Ishikawa (cell line): ENCODE measurements at regions not wholly inside any gene's neighbourhood (a gene's known extent, or its start where the extent isn't known, plus 50 kb on each side); places are given as distances from the start of the nearest gene placed in this dataset.

ENCODE experiments used
- CEBPB ChIP-seq: IDR thresholded peaks from 2 replicates; pipeline ENCODE4 v1.6.1; 2012
- CREB1 ChIP-seq: IDR thresholded peaks from 2 replicates; pipeline ENCODE4 v1.6.1; 2012; ENCODE audit warnings: low read depth
- EGR1 ChIP-seq: IDR thresholded peaks from 2 replicates; pipeline ENCODE4 v1.6.1; 2012
- EP300 ChIP-seq: IDR thresholded peaks from 2 replicates; pipeline ENCODE4 v1.6.1; 2012; ENCODE audit warnings: borderline replicate concordance
- FOXM1 ChIP-seq: IDR thresholded peaks from 2 replicates; pipeline ENCODE4 v1.6.1; 2012; ENCODE audit warnings: low read depth, borderline replicate concordance
- MAX ChIP-seq: IDR thresholded peaks from 2 replicates; pipeline ENCODE4 v1.6.1; 2012
- NFIC ChIP-seq: IDR thresholded peaks from 2 replicates; pipeline ENCODE4 v1.6.1; 2012
- RAD21 ChIP-seq: IDR thresholded peaks from 2 replicates; pipeline ENCODE4 v1.6.1; 2012; ENCODE audit warnings: low read depth
- TAF1 ChIP-seq: IDR thresholded peaks from 2 replicates; pipeline ENCODE4 v1.6.1; 2012; ENCODE audit warnings: low read depth, mild to moderate bottlenecking
- TCF12 ChIP-seq: IDR thresholded peaks from 2 replicates; pipeline ENCODE4 v1.6.1; 2012; ENCODE audit warnings: low read depth
- TEAD4 ChIP-seq: IDR thresholded peaks from 2 replicates; pipeline ENCODE4 v1.6.1; 2012
- USF1 ChIP-seq: IDR thresholded peaks from 2 replicates; pipeline ENCODE4 v1.6.1; 2012
- YY1 ChIP-seq: IDR thresholded peaks from 2 replicates; pipeline ENCODE4 v1.6.1; 2012; ENCODE audit warnings: low read depth
- ZBTB7A ChIP-seq: IDR thresholded peaks from 2 replicates; pipeline ENCODE4 v1.6.1; 2012; ENCODE audit warnings: low read depth
- TF ChIP-seq, protein P1 (sequence below): IDR thresholded peaks from 2 replicates; pipeline ENCODE4 v1.6.1; 2012; ENCODE audit warnings: low read depth, mild to moderate bottlenecking

GRCh38 chr5:50963971-50964745 lies 297.7 kb downstream of the PARP8 start:
- TF ChIP-seq ZBTB7A (no peak), RAD21 (no peak), CEBPB (no peak), TAF1 (no peak), CREB1 (no peak), EGR1 (no peak), TCF12 (no peak), YY1 (no peak), NFIC (no peak), TEAD4 (no peak), FOXM1 (no peak), USF1 (no peak), EP300 (no peak), MAX (no peak)
- TF ChIP-seq, protein P1, sequence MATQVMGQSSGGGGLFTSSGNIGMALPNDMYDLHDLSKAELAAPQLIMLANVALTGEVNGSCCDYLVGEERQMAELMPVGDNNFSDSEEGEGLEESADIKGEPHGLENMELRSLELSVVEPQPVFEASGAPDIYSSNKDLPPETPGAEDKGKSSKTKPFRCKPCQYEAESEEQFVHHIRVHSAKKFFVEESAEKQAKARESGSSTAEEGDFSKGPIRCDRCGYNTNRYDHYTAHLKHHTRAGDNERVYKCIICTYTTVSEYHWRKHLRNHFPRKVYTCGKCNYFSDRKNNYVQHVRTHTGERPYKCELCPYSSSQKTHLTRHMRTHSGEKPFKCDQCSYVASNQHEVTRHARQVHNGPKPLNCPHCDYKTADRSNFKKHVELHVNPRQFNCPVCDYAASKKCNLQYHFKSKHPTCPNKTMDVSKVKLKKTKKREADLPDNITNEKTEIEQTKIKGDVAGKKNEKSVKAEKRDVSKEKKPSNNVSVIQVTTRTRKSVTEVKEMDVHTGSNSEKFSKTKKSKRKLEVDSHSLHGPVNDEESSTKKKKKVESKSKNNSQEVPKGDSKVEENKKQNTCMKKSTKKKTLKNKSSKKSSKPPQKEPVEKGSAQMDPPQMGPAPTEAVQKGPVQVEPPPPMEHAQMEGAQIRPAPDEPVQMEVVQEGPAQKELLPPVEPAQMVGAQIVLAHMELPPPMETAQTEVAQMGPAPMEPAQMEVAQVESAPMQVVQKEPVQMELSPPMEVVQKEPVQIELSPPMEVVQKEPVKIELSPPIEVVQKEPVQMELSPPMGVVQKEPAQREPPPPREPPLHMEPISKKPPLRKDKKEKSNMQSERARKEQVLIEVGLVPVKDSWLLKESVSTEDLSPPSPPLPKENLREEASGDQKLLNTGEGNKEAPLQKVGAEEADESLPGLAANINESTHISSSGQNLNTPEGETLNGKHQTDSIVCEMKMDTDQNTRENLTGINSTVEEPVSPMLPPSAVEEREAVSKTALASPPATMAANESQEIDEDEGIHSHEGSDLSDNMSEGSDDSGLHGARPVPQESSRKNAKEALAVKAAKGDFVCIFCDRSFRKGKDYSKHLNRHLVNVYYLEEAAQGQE = no peak

- TF ChIP-seq USF1 = no peak
- TF ChIP-seq TEAD4 = no peak
- TF ChIP-seq CREB1 = no peak
- no peak for TF ChIP-seq EGR1
- TF ChIP-seq ZBTB7A = no peak
- no peak for TF ChIP-seq CEBPB
- no peak for TF ChIP-seq FOXM1
- TF ChIP-seq RAD21 = no peak
- TF ChIP-seq YY1 = no peak
- TF ChIP-seq MAX = no peak
- TF ChIP-seq, protein P1 = no peak
- no peak for TF ChIP-seq EP300
Measured at GRCh38 chr5:50964746-50965653, 298.6 kb downstream of the PARP8 start.

GRCh38 chr5:50965654-50966375 lies 299.4 kb downstream of the PARP8 start:
- TF ChIP-seq MAX (no peak), USF1 (no peak)

DNA sequence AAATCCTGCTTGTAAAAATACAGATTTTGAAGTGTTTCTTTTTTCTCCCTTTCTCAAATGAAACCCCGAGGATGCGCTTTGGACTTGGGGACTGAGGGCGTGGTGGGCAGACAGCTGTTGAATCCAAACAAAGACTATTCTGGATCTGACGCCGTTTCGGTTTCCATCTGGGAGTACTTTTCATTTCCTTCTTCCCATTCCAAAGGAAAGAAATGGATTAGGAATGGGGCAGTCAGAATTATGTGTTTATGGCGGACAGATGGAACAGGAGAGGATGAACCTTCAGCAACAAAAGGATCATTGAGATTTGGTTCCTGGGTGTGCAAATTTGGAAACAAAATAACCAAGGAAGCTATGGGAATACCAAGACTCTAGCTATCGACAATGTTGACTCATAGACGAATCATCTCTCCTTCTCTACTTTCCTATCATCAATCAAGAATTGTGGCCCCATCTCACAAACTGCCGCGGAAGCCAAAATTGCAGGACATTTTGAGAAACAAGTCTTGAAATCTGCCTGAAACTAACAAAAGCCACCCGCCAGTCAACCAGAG lies 300.6 kb downstream of the PARP8 start:
- TF ChIP-seq FOXM1 (no peak), CREB1 (no peak), CEBPB (no peak), TCF12 (no peak), ZBTB7A (no peak), YY1 (no peak), MAX (no peak), USF1 (no peak), EGR1 (no peak), RAD21 (no peak), EP300 (no peak), TEAD4 (no peak), NFIC (no peak)
- TF ChIP-seq, protein P1 = no peak
